A673 (cell line): ENCODE measurements at regions not wholly inside any gene's neighbourhood (a gene's known extent, or its start where the extent isn't known, plus 50 kb on each side); places are given as distances from the start of the nearest gene placed in this dataset.

Experiments used
- BruUV-seq: library from RNA; stranded (reverse); fragments of 400-500 nt; replicated peaks from 2 replicates; lab custom pipeline; 2021; lab: Mats Ljungman, UMichigan
- CTCF ChIA-PET: fragments of 300-600 bp; sonication (Branson Sonifier 250); formaldehyde crosslinking; loops from one replicate; lab custom pipeline; 2022; ENCODE audit warnings: antibody characterized with exemption; lab: Charles Lee
- POLR2A ChIA-PET: fragments of 300-600 bp; sonication (Branson Sonifier 250); formaldehyde crosslinking; loops from one replicate; lab custom pipeline; 2022; ENCODE audit warnings: antibody characterized with exemption; ENCODE audit not compliant: low non-redundant PET; lab: Charles Lee
- DNase-seq: peaks from one replicate; pipeline ENCODE4 v3.0.0-alpha.2; 2015; ENCODE audit warnings: low spot score
- H3K27ac ChIP-seq: fragments of 200-600 bp; sonication (generic); 2 replicates; pipeline ENCODE4 v1.5.1; 2016; ENCODE audit warnings: mixed run types, low read depth, mild to moderate bottlenecking, mixed read lengths, antibody characterized with exemption, low read length; ENCODE audit not compliant: poor library complexity, severe bottlenecking
- H3K27me3 ChIP-seq: fragments of 200-600 bp; sonication (generic); replicated peaks from 2 replicates; pipeline ENCODE4 v1.6.1; 2017; ENCODE audit warnings: mixed run types, low read depth, mild to moderate bottlenecking, mixed read lengths, antibody characterized with exemption, low read length; ENCODE audit not compliant: insufficient read depth, poor library complexity
- H3K36me3 ChIP-seq: fragments of 200-600 bp; sonication (generic); 2 replicates; pipeline ENCODE4 v1.6.1; 2016; ENCODE audit warnings: mixed run types, mild to moderate bottlenecking, mixed read lengths, antibody characterized with exemption, low read length; ENCODE audit not compliant: insufficient read depth, poor library complexity, severe bottlenecking
- H3K4me1 ChIP-seq: fragments of 200-600 bp; sonication (generic); 2 replicates; pipeline ENCODE4 v1.6.1; 2017; ENCODE audit warnings: mixed run types, mild to moderate bottlenecking, mixed read lengths, antibody characterized with exemption, low read length; ENCODE audit not compliant: insufficient read depth, poor library complexity, severe bottlenecking
- H3K4me3 ChIP-seq: fragments of 200-600 bp; sonication (generic); 2 replicates; pipeline ENCODE4 v1.5.1; 2016; ENCODE audit warnings: low read depth, mixed run types, mild to moderate bottlenecking, mixed read lengths, low read length; ENCODE audit not compliant: poor library complexity, severe bottlenecking
- H3K9me3 ChIP-seq: fragments of 200-600 bp; sonication (generic); 2 replicates; pipeline ENCODE4 v1.6.1; 2016; ENCODE audit warnings: mixed run types, low read depth, mild to moderate bottlenecking, mixed read lengths, antibody characterized with exemption, low read length; ENCODE audit not compliant: poor library complexity, severe bottlenecking
- EZH2 ChIP-seq: fragments of 200-600 bp; sonication (generic); IDR thresholded peaks from 2 replicates; pipeline ENCODE4 v1.6.1; 2017; ENCODE audit warnings: borderline replicate concordance, low read depth, mild to moderate bottlenecking, mixed read lengths, antibody characterized with exemption, low read length; ENCODE audit not compliant: poor library complexity, severe bottlenecking
- intact Hi-C: fragments of 100-400 bp; cut with micrococcal nuclease; formaldehyde crosslinking; loops from one replicate; pipeline ENCODE4 v1.10.0; 2022; ENCODE audit not compliant: unreplicated experiment
- TF ChIP-seq, protein P1 (sequence below): fragments of 300-800, 200-600 bp; sonication (generic); conservative IDR thresholded peaks from 2 replicates; pipeline ENCODE4 v1.5.1; 2017; ENCODE audit warnings: low read depth, mild to moderate bottlenecking, antibody characterized with exemption, low read length, moderate library complexity, mixed read lengths

DNA sequence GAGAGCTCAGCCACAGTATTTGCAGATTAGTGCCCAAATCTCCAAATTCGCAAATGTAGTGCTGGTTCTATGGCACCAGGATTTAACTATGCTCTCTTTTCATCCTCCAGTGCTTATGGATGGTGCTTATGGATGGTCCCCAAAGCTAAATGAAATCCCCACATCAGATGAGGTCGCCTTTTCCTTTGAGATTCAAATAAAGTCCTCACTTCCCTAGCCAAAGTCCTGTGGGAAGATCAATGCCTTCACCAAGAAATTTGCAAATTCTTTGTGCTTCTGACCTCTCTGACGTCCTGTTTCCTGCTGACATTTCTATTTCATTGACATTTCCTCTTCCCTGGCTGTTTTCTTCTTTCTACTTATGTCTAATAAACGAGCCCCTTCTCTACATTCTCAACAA is 1077.0 kb upstream of the C9orf72 start:
- H3K27me3 ChIP-seq: no peaks in the 10 kb centered on the region
- BruUV-seq: no TSS peak
- no peaks in the 10 kb centered on the region for H3K4me1 ChIP-seq
- no peak for DNase-seq
- ChIA-PET CTCF (no interaction called here), POLR2A (no interaction called here)
- H3K4me3 ChIP-seq: no peak overlapping the region
- no peaks in the 10 kb centered on the region for H3K9me3 ChIP-seq
- intact Hi-C loops: no loop called here
- no peak for TF ChIP-seq EZH2
- TF ChIP-seq, protein P1, sequence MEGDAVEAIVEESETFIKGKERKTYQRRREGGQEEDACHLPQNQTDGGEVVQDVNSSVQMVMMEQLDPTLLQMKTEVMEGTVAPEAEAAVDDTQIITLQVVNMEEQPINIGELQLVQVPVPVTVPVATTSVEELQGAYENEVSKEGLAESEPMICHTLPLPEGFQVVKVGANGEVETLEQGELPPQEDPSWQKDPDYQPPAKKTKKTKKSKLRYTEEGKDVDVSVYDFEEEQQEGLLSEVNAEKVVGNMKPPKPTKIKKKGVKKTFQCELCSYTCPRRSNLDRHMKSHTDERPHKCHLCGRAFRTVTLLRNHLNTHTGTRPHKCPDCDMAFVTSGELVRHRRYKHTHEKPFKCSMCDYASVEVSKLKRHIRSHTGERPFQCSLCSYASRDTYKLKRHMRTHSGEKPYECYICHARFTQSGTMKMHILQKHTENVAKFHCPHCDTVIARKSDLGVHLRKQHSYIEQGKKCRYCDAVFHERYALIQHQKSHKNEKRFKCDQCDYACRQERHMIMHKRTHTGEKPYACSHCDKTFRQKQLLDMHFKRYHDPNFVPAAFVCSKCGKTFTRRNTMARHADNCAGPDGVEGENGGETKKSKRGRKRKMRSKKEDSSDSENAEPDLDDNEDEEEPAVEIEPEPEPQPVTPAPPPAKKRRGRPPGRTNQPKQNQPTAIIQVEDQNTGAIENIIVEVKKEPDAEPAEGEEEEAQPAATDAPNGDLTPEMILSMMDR: no peak
- H3K27ac ChIP-seq: no peak overlapping the region
- H3K36me3 ChIP-seq: no peaks in the 10 kb centered on the region

DNA sequence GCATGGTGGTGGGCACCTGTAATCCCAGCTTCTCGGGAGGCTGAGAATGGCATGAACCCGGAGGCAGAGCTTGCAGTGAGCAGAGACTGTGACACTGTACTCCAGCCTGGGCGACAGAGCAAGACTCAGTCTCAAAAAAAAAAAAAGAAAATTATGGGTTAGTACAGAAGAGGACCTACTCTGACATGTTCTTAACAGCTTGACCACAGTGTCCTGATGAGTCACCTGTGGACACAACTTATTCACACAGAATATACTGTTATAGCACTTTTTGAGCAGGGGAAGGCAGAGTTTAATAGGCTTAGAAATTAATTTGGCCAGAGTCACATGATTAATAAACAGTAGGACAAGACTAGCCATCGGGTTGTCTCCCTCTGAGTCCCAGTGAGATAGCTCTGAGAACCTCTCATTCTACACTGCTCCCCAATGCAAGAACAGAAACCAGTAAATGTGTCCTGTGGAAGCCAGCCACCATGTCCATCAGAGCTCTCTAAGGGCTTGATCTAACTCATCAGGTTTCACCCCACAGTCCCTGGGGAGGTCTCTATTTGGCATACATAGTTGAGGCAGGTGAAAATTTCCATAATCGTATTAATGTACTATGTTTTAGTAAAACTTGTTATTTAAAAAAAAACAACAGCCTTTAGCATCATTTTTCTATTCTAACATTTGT is 1077.9 kb upstream of the C9orf72 start:
- Histone ChIP-seq H3K27ac (no peak overlapping the region), H3K27me3 (no peaks in the 10 kb centered on the region), H3K9me3 (no peaks in the 10 kb centered on the region), H3K36me3 (no peaks in the 10 kb centered on the region), H3K4me1 (no peaks in the 10 kb centered on the region), H3K4me3 (no peak overlapping the region)
- POLR2A ChIA-PET: no interaction called here
- CTCF ChIA-PET: no interaction called here
- TF ChIP-seq EZH2: no peak
- TF ChIP-seq, protein P1: no peak
- BruUV-seq: no TSS peak
- DNase-seq: no peak
- intact Hi-C loops: no loop called here

DNA sequence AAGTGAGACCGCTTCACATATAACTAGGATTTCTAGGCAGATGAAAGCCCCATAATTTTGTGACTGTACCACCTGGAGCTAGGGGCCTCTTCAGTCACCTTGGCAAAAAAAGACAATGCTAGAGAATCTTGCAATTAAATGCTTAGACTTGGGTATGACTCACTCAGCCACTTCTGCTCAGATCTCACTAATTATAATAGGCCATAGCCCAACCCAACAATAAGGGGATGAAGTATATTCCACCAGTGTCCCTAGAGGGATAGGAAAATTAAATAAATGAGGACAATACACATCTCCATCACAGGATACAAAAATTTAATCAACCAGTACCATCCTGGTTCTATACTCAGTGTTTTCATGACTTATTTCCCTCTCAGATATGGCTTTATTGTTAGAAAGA is 1079.9 kb upstream of the C9orf72 start:
- peaks cover 4% of the 10 kb centered on the region for H3K4me1 ChIP-seq
- intact Hi-C loops: no loop called here
- no peaks in the 10 kb centered on the region for H3K36me3 ChIP-seq
- CTCF ChIA-PET: no interaction called here
- no peak for DNase-seq
- H3K27ac ChIP-seq: no peak overlapping the region
- H3K27me3 ChIP-seq: no peaks in the 10 kb centered on the region
- TF ChIP-seq EZH2: no peak
- TF ChIP-seq, protein P1: no peak
- H3K4me3 ChIP-seq: no peak overlapping the region
- H3K9me3 ChIP-seq: no peaks in the 10 kb centered on the region
- BruUV-seq: no TSS peak
- POLR2A ChIA-PET: no interaction called here
